Psoas muscle (tissue), 7 donors: ENCODE measurements at regions not wholly inside any gene's neighbourhood (a gene's known extent, or its start where the extent isn't known, plus 50 kb on each side); places are given as distances from the start of the nearest gene placed in this dataset.

Experiments
- ATAC-seq, 4 donors: fragments of 200-7000 bp; cut with Tn5 transposase; one replicate each; pipeline ENCODE4 v1.9.1; 2020; ENCODE audit warnings: moderate library complexity in 3 of 4, mild to moderate bottlenecking in 2 of 4
- DNase-seq, 2 donors: peaks; one replicate each; pipeline ENCODE4 v3.0.0-alpha.2; 2020
- H3K27ac ChIP-seq: fragments of 200-600 bp; one replicate; pipeline ENCODE4 v1.8.0; 2022
- H3K27me3 ChIP-seq, 3 donors: fragments of 200-600 bp in 1 of 3; one replicate each; pipeline versions ENCODE4 v1.6.1 to v1.8.0; 2013 to 2022; ENCODE audit warnings: low read length in 2 of 3, mild to moderate bottlenecking in 2 of 3, moderate library complexity in 1 of 3; ENCODE audit not compliant: insufficient read depth in 3 of 3
- H3K36me3 ChIP-seq, 2 donors: fragments of 200-600 bp in 1 of 2; one replicate each; pipeline versions ENCODE4 v1.6.1 to v1.8.0; 2013 to 2022; ENCODE audit warnings: low read depth in 1 of 2, mild to moderate bottlenecking in 1 of 2, moderate library complexity in 1 of 2; ENCODE audit not compliant: insufficient read depth in 1 of 2
- H3K4me1 ChIP-seq: fragments of 200-600 bp; one replicate; pipeline ENCODE4 v1.8.0; 2022
- H3K4me3 ChIP-seq: fragments of 200-600 bp; one replicate; pipeline ENCODE4 v1.8.0; 2022; ENCODE audit warnings: mild to moderate bottlenecking
- H3K9me3 ChIP-seq: fragments of 200-600 bp; one replicate; pipeline ENCODE4 v1.8.0; 2022
- WGBS, 3 donors: extraction: QIAGEN DNeasy Blood & Tissue Kit; methylation state at CpG; one replicate each; pipeline versions ENCODE4 v1.1.6 to v1.1.7; 2013; 5-methylcytosine and 5-hydroxymethylcytosine counted together
- intact Hi-C, 2 donors: fragments of 100-400 bp; cut with DNase I; formaldehyde crosslinking; loops; one replicate each; pipeline versions ENCODE4 v1.11.0 to v1.14.2; 2022
- TF ChIP-seq, protein P1 (sequence below): fragments of 200-600 bp; IDR thresholded peaks from one replicate; pipeline ENCODE4 v1.8.0; 2022; ENCODE audit warnings: antibody characterized with exemption
- donor health status: healthy with polysubstance abuse.
- donor health status: DM: no; HTN: no; CAD: no; lungs with moderate emphysema.
- donor health status: Bipolar disorder and iron deficiency.
- donor health status: healthy.
- donor health status: DM: yes; HTN: yes; CAD: no.
- donor health status: DM: no; HTN: no; CAD: no.
- donor health status: DM: yes; HTN: yes; CAD: no.

DNA sequence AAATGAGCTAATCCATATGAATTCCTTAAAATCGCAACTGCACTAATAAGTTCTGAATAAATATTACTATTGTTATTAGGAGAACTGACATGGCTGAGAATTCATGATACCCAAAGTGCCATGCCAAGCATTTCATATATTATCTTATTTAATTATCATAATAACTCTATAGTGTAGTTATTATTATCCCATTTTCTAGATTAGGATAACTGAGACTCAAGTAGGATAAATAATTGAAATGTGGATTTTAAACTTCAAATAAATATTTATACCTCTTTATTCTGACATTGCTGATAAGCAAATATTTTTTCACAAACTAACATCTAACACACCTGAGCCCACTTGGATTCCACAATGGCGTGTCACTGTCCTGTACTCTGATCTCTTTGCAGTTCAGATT lies 492.7 kb downstream of the IRS1 start:
- Histone ChIP-seq H3K4me3 (no peak overlapping the region), H3K36me3 (no peaks in the 10 kb centered on the region), H3K27me3 (no peaks in the 10 kb centered on the region), H3K9me3 (no peaks in the 10 kb centered on the region), H3K27ac (no peak overlapping the region), H3K4me1 (no peaks in the 10 kb centered on the region)
- 97 to 99% (median 97%) methylated on average over 2 of the region's 2 CpGs for WGBS, 3 donors
- intact Hi-C loops = no loop called here
- TF ChIP-seq, protein P1, sequence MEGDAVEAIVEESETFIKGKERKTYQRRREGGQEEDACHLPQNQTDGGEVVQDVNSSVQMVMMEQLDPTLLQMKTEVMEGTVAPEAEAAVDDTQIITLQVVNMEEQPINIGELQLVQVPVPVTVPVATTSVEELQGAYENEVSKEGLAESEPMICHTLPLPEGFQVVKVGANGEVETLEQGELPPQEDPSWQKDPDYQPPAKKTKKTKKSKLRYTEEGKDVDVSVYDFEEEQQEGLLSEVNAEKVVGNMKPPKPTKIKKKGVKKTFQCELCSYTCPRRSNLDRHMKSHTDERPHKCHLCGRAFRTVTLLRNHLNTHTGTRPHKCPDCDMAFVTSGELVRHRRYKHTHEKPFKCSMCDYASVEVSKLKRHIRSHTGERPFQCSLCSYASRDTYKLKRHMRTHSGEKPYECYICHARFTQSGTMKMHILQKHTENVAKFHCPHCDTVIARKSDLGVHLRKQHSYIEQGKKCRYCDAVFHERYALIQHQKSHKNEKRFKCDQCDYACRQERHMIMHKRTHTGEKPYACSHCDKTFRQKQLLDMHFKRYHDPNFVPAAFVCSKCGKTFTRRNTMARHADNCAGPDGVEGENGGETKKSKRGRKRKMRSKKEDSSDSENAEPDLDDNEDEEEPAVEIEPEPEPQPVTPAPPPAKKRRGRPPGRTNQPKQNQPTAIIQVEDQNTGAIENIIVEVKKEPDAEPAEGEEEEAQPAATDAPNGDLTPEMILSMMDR = no peak
- ATAC-seq = no peak
- DNase-seq = no peak

DNA sequence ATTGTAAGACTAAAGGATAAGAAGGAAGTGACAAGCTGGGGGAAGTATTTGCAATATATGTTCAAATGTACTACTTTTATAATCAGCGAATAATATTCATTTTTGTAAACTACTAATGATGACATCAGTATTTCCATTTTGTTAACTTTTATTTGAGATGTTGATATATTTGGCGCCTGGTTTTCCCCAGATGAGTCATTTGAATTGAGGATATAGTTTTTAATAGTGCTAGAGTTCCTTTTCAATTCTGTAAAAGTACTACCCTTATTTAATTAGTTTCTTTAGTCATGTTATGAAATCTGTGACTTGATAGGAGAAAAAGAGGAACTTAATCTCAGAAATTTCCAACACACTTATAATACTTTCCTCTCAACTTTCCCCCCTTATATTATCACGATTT lies 495.3 kb downstream of the IRS1 start:
- Histone ChIP-seq H3K9me3 (no peaks in the 10 kb centered on the region), H3K27ac (no peak overlapping the region), H3K4me3 (no peak overlapping the region), H3K27me3 (no peaks in the 10 kb centered on the region), H3K36me3 (no peaks in the 10 kb centered on the region), H3K4me1 (no peaks in the 10 kb centered on the region)
- WGBS, 3 donors = 83 to 90% (median 86%) methylated on average over 3 of the region's 3 CpGs
- ATAC-seq = no peak
- DNase-seq = no peak
- TF ChIP-seq, protein P1 = no peak
- intact Hi-C loops = no loop called here

DNA sequence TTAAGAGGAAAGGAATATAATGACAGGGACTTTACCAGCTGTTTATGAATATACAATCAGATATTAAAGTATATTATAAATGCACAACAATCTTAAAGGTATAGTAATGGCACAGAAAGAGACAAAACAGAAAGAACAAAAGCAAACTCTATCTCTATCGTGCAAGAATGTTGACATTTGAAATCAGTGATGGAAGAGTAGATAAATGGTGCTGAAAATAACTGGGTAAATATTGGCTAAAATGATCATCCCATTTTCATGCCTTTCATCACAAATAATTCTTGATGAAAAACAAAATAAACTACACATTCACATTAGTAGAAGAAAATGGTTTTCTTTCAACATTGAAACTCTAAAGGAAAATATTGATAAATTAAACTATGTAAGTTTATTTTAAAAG lies 495.9 kb downstream of the IRS1 start:
- DNase-seq = no peak
- 22 to 45% (median 33%) methylated on average over 1 of the region's 1 CpG for WGBS, 3 donors
- H3K4me1 ChIP-seq = no peaks in the 10 kb centered on the region
- no peaks in the 10 kb centered on the region for H3K9me3 ChIP-seq
- no peaks in the 10 kb centered on the region for H3K27me3 ChIP-seq
- H3K4me3 ChIP-seq = no peak overlapping the region
- intact Hi-C loops = no loop called here
- H3K36me3 ChIP-seq = no peaks in the 10 kb centered on the region
- H3K27ac ChIP-seq = no peak overlapping the region
- no peak for ATAC-seq
- TF ChIP-seq, protein P1 = no peak

DNA sequence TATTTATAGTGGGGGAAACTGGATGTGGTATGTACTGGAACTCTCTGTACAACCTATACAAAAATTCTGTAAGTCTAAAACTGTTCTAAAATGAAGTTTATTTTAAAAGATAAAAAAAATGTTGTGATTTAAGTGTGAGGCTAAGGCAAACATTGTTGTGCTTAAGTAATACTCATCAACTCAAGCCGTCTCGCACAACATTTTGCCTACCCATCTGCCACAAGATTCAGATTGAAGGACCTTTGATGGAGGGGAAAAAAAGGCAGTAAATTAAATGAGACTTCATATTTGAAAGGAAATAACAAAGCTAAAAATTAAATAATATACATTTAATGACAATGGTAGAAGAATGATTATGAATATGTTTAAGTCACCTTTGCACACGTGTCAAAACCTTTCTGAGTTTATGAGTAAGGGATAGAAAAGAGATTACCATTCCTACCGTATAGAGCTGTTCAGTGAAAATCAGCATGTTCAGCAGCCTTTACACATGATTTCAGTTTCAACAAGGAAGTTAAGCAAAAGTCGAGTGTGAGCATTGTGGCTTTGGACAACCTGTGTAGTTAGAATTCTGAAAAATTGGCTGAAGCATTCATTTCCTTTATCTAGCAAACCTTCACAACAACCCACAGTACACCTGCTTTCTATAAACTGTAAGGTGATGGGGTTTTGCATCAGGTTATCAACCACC lies 499.3 kb downstream of the IRS1 start:
- 88 to 94% (median 91%) methylated on average over 5 of the region's 5 CpGs for WGBS, 3 donors
- no peaks in the 10 kb centered on the region for H3K36me3 ChIP-seq
- no peak overlapping the region for H3K27ac ChIP-seq
- ATAC-seq (no peak), DNase-seq (no peak)
- TF ChIP-seq, protein P1 = no peak
- no peaks in the 10 kb centered on the region for H3K27me3 ChIP-seq
- H3K4me1 ChIP-seq = no peaks in the 10 kb centered on the region
- no peak overlapping the region for H3K4me3 ChIP-seq
- no peaks in the 10 kb centered on the region for H3K9me3 ChIP-seq
- intact Hi-C loops = no loop called here

DNA sequence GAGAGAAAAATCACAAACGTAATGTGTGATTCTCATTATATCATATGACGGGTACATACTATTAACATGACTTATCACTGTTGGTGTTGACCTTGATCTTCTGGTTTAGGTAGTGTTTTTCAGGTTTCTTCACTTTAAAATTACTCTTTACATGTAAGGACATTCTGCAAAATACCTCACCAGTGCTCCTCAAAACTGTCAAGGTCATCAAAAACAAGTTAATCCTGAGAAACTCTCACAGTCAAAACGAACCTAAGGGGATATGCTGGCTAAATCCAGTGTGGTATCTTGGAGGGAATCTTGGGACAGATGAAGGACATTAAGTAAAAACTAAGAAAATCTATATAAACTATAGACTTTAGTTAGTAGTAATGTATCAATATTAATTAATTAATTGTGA lies 499.8 kb downstream of the IRS1 start:
- TF ChIP-seq, protein P1 = no peak
- DNase-seq = no peak
- Histone ChIP-seq H3K27me3 (no peaks in the 10 kb centered on the region), H3K27ac (no peak overlapping the region), H3K9me3 (no peaks in the 10 kb centered on the region), H3K4me3 (no peak overlapping the region), H3K36me3 (no peaks in the 10 kb centered on the region), H3K4me1 (no peaks in the 10 kb centered on the region)
- WGBS, 3 donors = 56 to 76% (median 56%) methylated on average over 3 of the region's 3 CpGs
- intact Hi-C loops = no loop called here
- no peak for ATAC-seq
